Nephron (organoid): ENCODE measurements at regions not wholly inside any gene's neighbourhood (a gene's known extent, or its start where the extent isn't known, plus 50 kb on each side); places are given as distances from the start of the nearest gene placed in this dataset.

Experiments
- H3K27ac Mint-ChIP-seq, 3 experiments: 2 replicates each; pipeline ENCODE4 v1.8.0; 2020; ENCODE audit warnings: mixed read lengths in 3 of 3, mild to moderate bottlenecking in 2 of 3, moderate library complexity in 1 of 3
- H3K27me3 Mint-ChIP-seq: 2 replicates; pipeline ENCODE4 v1.8.0; 2021; ENCODE audit warnings: low read depth, mild to moderate bottlenecking, moderate library complexity, mixed read lengths
- H3K36me3 Mint-ChIP-seq: 2 replicates; pipeline ENCODE4 v1.8.0; 2020; ENCODE audit warnings: low read depth, mixed read lengths
- H3K4me1 Mint-ChIP-seq: 2 replicates; pipeline ENCODE4 v1.8.0; 2020; ENCODE audit warnings: mixed read lengths
- H3K4me3 Mint-ChIP-seq, 3 experiments: 2 replicates each; pipeline ENCODE4 v1.8.0; 2020; ENCODE audit warnings: mild to moderate bottlenecking in 3 of 3, mixed read lengths in 3 of 3, moderate library complexity in 2 of 3
- H3K9me3 Mint-ChIP-seq: 2 replicates; pipeline ENCODE4 v1.8.0; 2020; ENCODE audit warnings: mixed read lengths
- TF ChIP-seq, protein P1 (sequence below), 3 experiments: fragments of 200-600 bp; sonication (generic); IDR thresholded peaks; one replicate each; pipeline ENCODE4 v1.5.0; 2021; ENCODE audit warnings: antibody characterized with exemption in 3 of 3; ENCODE audit not compliant: unreplicated experiment in 3 of 3

DNA sequence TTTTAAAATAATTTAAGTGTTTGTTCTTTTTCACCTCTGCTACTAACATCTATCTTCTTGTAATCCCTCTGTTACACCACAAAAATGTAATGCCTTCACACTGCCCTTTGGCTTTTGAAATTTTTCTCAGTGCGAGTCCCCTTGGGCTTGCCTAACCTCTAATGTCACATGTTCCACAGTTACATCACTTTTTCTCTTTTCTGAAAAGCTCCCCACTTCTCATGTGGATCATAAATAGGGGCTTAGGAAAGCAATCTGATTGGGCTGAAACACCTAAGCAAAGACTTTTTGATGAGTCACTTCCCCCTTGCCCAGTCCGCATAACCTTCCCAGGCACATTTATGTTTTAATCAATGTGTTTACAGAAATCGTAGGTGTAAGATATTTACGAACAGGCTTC lies 288.2 kb downstream of the IPMK start:
- H3K4me3 Mint-ChIP-seq, result no peak overlapping the region
- peaks cover 6% of the 10 kb centered on the region for H3K9me3 Mint-ChIP-seq
- TF ChIP-seq, protein P1, sequence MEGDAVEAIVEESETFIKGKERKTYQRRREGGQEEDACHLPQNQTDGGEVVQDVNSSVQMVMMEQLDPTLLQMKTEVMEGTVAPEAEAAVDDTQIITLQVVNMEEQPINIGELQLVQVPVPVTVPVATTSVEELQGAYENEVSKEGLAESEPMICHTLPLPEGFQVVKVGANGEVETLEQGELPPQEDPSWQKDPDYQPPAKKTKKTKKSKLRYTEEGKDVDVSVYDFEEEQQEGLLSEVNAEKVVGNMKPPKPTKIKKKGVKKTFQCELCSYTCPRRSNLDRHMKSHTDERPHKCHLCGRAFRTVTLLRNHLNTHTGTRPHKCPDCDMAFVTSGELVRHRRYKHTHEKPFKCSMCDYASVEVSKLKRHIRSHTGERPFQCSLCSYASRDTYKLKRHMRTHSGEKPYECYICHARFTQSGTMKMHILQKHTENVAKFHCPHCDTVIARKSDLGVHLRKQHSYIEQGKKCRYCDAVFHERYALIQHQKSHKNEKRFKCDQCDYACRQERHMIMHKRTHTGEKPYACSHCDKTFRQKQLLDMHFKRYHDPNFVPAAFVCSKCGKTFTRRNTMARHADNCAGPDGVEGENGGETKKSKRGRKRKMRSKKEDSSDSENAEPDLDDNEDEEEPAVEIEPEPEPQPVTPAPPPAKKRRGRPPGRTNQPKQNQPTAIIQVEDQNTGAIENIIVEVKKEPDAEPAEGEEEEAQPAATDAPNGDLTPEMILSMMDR (IDR thresholded peaks at IDR 0.05; ENCODE audit: unreplicated experiment in 3 of 3), result no peak
- peaks cover 4% of the 10 kb centered on the region for H3K27me3 Mint-ChIP-seq
- no peaks in the 10 kb centered on the region for H3K36me3 Mint-ChIP-seq
- H3K27ac Mint-ChIP-seq, result no peak overlapping the region
- no peaks in the 10 kb centered on the region for H3K4me1 Mint-ChIP-seq

DNA sequence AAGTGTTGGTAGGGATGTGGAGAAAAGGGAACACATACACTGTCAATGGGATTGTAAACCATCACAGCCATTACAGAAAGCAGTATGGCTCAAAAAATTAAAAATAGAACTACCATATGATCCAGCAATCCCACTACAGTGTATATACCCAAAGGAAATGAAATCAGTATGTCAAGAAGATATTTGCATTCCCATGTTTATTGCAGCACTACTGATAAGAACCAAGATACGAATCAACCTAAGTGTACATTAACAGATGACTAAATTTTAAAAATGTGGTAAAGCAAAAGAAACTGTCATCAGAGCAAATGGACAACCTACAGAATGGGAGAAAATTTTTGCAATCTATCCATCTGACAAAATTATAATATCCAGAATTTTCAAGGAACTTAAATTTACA lies 290.4 kb downstream of the IPMK start:
- TF ChIP-seq, protein P1 (IDR thresholded peaks at IDR 0.05; ENCODE audit: unreplicated experiment in 3 of 3), result no peak

DNA sequence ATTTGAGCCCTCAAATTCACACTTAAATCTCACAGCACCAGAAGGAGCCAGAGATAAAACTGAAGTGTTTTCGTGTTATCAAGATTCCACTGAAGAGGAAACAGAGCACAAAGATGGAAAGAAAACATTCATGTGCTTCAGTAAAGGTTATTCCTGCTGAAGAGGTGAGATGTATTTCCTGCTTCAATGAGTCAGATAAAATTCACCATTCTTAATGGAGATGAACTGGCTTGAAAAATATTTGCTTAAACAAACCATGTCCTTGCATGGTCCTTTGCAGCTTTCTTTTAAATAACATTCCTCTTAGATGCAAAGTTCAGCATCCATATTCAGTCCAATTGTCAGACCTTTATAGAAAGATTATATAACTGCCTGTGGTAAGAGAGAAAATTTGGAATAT lies 294.2 kb downstream of the IPMK start:
- H3K27me3 Mint-ChIP-seq, result no peaks in the 10 kb centered on the region
- no peak overlapping the region for H3K4me3 Mint-ChIP-seq
- H3K27ac Mint-ChIP-seq, result no peak overlapping the region
- H3K9me3 Mint-ChIP-seq, result peaks cover 11% of the 10 kb centered on the region
- no peaks in the 10 kb centered on the region for H3K4me1 Mint-ChIP-seq
- TF ChIP-seq, protein P1 (IDR thresholded peaks at IDR 0.05; ENCODE audit: unreplicated experiment in 3 of 3), result no peak
- H3K36me3 Mint-ChIP-seq, result no peaks in the 10 kb centered on the region

More for the DNA sequence above, 290.4 kb downstream of the IPMK start:
- no peak overlapping the region for H3K27ac Mint-ChIP-seq
- no peaks in the 10 kb centered on the region for H3K36me3 Mint-ChIP-seq
- H3K4me3 Mint-ChIP-seq, result no peak overlapping the region
- H3K9me3 Mint-ChIP-seq, result peaks cover 11% of the 10 kb centered on the region
- peaks cover 4% of the 10 kb centered on the region for H3K27me3 Mint-ChIP-seq
- H3K4me1 Mint-ChIP-seq, result no peaks in the 10 kb centered on the region

DNA sequence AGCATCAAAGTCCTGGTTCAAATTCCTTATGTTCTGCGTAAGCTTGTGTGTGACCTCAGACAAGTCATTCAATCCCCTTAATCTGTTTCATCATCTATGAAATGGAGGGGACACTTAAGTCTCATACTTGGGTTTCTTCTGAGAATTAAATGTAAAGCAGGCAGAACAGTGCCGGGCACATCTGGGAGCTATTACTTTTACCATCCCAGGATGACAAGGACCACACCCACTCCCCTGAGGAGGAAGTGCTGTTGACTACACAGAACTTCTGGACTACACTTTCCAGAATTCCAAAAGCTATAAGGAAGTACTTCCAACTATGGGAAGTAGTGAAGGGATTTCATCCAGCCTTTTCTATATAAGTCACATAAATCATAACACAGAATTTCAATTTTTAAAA lies 294.9 kb downstream of the IPMK start:
- no peaks in the 10 kb centered on the region for H3K36me3 Mint-ChIP-seq
- TF ChIP-seq, protein P1 (IDR thresholded peaks at IDR 0.05; ENCODE audit: unreplicated experiment in 3 of 3), result no peak

DNA sequence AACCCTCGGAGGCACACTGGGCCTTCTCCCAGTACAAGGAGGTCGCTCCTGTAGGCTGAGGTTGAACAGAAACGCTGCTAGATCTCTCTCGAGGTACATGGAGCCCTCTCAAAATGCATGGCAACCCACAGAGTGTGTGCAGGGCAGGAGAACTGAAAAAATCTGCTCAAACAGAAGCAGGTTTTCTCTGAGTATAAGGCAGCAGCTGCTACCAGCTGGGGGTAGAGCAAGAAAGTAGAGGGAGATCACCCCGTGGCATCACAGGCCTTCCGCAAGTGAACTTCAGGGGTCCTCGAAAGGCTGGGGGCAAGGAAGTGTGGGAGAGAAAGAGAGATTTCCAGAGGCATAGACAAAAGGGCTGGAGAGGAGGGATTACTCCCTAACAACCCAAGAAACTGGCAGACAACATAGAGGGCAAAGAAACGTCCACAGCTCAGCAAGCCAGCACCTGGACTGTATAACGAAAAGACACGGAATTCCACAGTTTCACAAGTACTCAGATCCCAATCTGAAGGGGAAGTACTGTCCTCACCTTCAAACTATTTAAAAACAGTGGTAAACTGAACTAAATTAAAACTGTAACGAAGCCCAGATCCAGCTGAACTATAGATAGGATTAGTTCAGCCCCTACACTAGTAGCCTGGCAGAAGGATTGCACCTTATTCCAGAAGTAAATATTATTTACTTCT lies 299.2 kb downstream of the IPMK start:
- H3K4me1 Mint-ChIP-seq, result no peaks in the 10 kb centered on the region
- H3K4me3 Mint-ChIP-seq, result no peak overlapping the region
- no peaks in the 10 kb centered on the region for H3K9me3 Mint-ChIP-seq
- H3K36me3 Mint-ChIP-seq, result no peaks in the 10 kb centered on the region
- H3K27me3 Mint-ChIP-seq, result no peaks in the 10 kb centered on the region
- H3K27ac Mint-ChIP-seq, result no peak overlapping the region
- TF ChIP-seq, protein P1 (IDR thresholded peaks at IDR 0.05; ENCODE audit: unreplicated experiment in 3 of 3), result no peak

More for the DNA sequence above, 294.9 kb downstream of the IPMK start:
- H3K27ac Mint-ChIP-seq, result no peak overlapping the region
- no peaks in the 10 kb centered on the region for H3K27me3 Mint-ChIP-seq
- H3K4me3 Mint-ChIP-seq, result no peak overlapping the region
- peaks cover 11% of the 10 kb centered on the region for H3K9me3 Mint-ChIP-seq
- H3K4me1 Mint-ChIP-seq, result no peaks in the 10 kb centered on the region

DNA sequence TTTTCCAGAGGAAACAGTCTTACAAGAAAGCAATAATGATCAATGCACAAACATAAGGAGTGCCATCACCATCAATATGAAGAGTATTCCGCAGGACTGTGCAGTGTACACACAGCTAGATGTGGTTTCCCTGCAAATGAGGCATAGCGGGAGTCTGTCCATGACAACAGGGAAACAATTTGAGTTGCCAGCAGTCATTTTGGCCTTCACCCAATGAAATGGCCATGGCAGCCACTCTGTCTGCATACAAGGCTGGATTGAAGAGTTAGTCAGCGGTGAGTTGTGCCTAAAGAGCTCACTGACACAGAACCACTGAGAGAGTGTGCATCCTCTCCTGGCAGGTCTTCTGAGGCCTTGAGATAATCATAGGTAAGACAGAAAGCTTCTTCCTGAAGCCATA lies 303.3 kb downstream of the IPMK start:
- Mint-ChIP-seq H3K27me3 (no peaks in the 10 kb centered on the region), H3K4me1 (no peaks in the 10 kb centered on the region), H3K9me3 (no peaks in the 10 kb centered on the region), H3K4me3 (no peak overlapping the region), H3K27ac (no peak overlapping the region), H3K36me3 (no peaks in the 10 kb centered on the region)
- TF ChIP-seq, protein P1 (IDR thresholded peaks at IDR 0.05; ENCODE audit: unreplicated experiment in 3 of 3), result no peak
